ENCODE measurements at regions not wholly inside any gene's neighbourhood (a gene's known extent, or its start where the extent isn't known, plus 50 kb on each side); places are given as distances from the start of the nearest gene placed in this dataset.

DNA sequence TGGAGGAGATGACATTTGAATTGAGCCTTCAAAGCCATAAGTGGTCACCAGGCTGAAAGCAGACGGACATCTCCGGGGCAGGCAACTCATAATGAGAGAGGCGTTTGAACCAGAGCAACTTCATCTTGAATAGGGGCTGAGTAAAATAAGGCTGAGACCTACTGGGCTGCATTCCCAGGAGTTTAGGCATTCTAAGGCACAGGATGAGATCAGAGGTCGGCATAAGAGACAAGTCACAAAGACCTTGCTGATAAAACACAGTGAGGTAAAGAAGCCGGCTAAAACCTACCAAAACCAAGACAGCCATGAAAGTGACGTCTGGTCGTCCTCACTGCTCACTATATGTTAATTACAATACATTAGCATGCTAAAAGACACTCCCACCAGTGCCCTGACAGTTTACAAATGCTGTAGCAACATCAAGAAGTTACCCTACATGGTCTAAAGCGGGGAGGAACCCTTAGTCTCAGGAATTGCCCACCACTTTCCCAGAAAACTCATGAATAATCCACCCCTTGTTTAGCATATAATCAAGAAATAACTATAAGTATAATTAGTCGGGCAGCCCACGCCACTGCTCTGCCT is 194.7 kb upstream of the SOX4 start:
- TF ChIP-seq ZBTB17 (tag by site-specific recombination; IDR thresholded peaks at IDR 0.05) (no peak), SETDB1 (IDR thresholded peaks at IDR 0.05; ENCODE audit: insufficient read length, low read length) (no peak), ZNF426 (tag by site-specific recombination; IDR thresholded peaks at IDR 0.05) (no peak), ZNF660 (tag by site-specific recombination; IDR thresholded peaks at IDR 0.05) (no peak), MZF1 (tag by site-specific recombination; IDR thresholded peaks at IDR 0.05; ENCODE audit: borderline replicate concordance) (no peak), ZNF239 (tag by site-specific recombination; IDR thresholded peaks at IDR 0.05) (no peak), SP3 (tag by site-specific recombination; IDR thresholded peaks at IDR 0.05) (no peak), ZNF341 (tag by site-specific recombination; IDR thresholded peaks at IDR 0.05; ENCODE audit: low read depth) (no peak), ZNF624 (tag by site-specific recombination; IDR thresholded peaks at IDR 0.05) (no peak), ZBTB21 (tag by site-specific recombination; IDR thresholded peaks at IDR 0.05) (no peak)
- TF ChIP-seq, protein P1, sequence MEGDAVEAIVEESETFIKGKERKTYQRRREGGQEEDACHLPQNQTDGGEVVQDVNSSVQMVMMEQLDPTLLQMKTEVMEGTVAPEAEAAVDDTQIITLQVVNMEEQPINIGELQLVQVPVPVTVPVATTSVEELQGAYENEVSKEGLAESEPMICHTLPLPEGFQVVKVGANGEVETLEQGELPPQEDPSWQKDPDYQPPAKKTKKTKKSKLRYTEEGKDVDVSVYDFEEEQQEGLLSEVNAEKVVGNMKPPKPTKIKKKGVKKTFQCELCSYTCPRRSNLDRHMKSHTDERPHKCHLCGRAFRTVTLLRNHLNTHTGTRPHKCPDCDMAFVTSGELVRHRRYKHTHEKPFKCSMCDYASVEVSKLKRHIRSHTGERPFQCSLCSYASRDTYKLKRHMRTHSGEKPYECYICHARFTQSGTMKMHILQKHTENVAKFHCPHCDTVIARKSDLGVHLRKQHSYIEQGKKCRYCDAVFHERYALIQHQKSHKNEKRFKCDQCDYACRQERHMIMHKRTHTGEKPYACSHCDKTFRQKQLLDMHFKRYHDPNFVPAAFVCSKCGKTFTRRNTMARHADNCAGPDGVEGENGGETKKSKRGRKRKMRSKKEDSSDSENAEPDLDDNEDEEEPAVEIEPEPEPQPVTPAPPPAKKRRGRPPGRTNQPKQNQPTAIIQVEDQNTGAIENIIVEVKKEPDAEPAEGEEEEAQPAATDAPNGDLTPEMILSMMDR (tag by site-specific recombination; IDR thresholded peaks at IDR 0.05), result no peak
- TF ChIP-seq, protein P2, sequence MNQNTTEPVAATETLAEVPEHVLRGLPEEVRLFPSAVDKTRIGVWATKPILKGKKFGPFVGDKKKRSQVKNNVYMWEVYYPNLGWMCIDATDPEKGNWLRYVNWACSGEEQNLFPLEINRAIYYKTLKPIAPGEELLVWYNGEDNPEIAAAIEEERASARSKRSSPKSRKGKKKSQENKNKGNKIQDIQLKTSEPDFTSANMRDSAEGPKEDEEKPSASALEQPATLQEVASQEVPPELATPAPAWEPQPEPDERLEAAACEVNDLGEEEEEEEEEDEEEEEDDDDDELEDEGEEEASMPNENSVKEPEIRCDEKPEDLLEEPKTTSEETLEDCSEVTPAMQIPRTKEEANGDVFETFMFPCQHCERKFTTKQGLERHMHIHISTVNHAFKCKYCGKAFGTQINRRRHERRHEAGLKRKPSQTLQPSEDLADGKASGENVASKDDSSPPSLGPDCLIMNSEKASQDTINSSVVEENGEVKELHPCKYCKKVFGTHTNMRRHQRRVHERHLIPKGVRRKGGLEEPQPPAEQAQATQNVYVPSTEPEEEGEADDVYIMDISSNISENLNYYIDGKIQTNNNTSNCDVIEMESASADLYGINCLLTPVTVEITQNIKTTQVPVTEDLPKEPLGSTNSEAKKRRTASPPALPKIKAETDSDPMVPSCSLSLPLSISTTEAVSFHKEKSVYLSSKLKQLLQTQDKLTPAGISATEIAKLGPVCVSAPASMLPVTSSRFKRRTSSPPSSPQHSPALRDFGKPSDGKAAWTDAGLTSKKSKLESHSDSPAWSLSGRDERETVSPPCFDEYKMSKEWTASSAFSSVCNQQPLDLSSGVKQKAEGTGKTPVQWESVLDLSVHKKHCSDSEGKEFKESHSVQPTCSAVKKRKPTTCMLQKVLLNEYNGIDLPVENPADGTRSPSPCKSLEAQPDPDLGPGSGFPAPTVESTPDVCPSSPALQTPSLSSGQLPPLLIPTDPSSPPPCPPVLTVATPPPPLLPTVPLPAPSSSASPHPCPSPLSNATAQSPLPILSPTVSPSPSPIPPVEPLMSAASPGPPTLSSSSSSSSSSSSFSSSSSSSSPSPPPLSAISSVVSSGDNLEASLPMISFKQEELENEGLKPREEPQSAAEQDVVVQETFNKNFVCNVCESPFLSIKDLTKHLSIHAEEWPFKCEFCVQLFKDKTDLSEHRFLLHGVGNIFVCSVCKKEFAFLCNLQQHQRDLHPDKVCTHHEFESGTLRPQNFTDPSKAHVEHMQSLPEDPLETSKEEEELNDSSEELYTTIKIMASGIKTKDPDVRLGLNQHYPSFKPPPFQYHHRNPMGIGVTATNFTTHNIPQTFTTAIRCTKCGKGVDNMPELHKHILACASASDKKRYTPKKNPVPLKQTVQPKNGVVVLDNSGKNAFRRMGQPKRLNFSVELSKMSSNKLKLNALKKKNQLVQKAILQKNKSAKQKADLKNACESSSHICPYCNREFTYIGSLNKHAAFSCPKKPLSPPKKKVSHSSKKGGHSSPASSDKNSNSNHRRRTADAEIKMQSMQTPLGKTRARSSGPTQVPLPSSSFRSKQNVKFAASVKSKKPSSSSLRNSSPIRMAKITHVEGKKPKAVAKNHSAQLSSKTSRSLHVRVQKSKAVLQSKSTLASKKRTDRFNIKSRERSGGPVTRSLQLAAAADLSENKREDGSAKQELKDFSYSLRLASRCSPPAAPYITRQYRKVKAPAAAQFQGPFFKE (tag by site-specific recombination; IDR thresholded peaks at IDR 0.05; ENCODE audit: borderline replicate concordance), result no peak
